ENCODE measurements at regions not wholly inside any gene's neighbourhood (a gene's known extent, or its start where the extent isn't known, plus 50 kb on each side); places are given as distances from the start of the nearest gene placed in this dataset.

DNA sequence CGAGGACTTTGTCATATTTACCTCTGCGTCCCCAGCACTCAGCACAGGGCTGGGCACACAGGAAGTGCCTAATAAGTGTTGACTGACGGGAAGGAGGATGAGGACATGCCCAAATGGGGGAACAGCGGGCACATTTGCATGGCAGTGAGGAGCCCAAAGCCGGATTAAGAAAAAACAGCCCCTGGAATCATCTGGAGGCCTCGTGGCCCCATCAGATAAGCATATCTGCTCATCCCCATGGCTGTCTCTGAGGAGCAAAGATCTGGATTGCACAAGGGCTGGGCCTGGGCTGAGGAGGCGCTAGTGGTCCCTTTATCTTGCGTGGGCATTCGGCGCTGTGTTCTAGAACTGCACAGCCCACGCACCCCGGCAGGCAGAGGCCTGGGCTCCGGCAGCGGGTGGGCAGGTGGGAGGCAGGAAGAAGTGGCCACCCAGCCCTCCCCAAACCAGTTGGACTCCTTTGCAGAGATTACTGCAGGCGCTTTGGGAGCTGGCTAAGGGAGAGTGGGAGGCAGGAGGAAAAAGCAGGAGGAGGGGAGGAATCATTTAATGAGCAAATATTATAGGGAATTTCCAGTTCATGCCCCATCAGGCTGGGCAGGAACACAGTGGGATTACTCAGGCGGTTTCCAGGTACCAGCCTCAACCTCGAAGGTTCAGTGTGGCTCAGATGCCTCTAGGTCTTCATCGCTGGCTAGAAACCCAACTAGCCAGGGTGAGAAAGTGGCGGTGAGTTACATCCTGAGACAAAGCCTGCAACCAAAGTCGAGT, 108.1 kb downstream of the CEBPB start (continued):
- TF ChIP-seq, protein P1, sequence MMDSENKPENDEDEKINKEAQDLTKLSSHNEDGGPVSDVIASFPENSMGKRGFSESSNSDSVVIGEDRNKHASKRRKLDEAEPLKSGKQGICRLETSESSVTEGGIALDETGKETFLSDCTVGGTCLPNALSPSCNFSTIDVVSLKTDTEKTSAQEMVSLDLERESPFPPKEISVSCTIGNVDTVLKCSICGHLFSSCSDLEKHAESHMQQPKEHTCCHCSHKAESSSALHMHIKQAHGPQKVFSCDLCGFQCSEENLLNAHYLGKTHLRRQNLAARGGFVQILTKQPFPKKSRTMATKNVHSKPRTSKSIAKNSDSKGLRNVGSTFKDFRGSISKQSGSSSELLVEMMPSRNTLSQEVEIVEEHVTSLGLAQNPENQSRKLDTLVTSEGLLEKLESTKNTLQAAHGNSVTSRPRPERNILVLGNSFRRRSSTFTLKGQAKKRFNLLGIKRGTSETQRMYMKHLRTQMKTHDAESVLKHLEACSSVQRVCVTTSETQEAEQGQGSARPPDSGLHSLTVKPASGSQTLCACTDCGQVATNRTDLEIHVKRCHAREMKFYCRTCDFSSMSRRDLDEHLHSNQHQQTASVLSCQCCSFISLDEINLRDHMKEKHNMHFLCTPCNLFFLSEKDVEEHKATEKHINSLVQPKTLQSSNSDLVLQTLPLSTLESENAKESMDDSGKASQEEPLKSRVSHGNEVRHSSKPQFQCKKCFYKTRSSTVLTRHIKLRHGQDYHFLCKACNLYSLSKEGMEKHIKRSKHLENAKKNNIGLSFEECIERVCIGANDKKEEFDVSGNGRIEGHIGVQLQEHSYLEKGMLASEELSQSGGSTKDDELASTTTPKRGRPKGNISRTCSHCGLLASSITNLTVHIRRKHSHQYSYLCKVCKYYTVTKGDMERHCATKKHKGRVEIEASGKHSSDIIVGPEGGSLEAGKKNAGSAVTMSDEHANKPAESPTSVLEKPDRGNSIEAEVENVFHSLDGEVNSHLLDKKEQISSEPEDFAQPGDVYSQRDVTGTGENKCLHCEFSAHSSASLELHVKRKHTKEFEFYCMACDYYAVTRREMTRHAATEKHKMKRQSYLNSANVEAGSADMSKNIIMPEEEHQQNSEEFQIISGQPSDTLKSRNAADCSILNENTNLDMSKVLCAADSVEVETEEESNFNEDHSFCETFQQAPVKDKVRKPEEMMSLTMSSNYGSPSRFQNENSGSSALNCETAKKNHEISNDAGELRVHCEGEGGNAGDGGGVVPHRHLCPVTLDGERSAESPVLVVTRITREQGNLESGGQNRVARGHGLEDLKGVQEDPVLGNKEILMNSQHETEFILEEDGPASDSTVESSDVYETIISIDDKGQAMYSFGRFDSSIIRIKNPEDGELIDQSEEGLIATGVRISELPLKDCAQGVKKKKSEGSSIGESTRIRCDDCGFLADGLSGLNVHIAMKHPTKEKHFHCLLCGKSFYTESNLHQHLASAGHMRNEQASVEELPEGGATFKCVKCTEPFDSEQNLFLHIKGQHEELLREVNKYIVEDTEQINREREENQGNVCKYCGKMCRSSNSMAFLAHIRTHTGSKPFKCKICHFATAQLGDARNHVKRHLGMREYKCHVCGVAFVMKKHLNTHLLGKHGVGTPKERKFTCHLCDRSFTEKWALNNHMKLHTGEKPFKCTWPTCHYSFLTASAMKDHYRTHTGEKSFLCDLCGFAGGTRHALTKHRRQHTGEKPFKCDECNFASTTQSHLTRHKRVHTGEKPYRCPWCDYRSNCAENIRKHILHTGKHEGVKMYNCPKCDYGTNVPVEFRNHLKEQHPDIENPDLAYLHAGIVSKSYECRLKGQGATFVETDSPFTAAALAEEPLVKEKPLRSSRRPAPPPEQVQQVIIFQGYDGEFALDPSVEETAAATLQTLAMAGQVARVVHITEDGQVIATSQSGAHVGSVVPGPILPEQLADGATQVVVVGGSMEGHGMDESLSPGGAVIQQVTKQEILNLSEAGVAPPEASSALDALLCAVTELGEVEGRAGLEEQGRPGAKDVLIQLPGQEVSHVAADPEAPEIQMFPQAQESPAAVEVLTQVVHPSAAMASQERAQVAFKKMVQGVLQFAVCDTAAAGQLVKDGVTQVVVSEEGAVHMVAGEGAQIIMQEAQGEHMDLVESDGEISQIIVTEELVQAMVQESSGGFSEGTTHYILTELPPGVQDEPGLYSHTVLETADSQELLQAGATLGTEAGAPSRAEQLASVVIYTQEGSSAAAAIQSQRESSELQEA (IDR thresholded peaks at IDR 0.05; ENCODE audit: low read depth) = no peak
- TF ChIP-seq NFRKB (IDR thresholded peaks at IDR 0.05; ENCODE audit: low read depth) (no peak), SMARCE1 (IDR thresholded peaks at IDR 0.05) (peak; percentile 86), TAL1 (IDR thresholded peaks at IDR 0.05) (peak; percentile 89), JUND (IDR thresholded peaks at IDR 0.05; ENCODE audit: borderline replicate concordance, low read depth, low read length) (peak; percentile 60; the same call in 1 of the 2 replicates), JUND (tag; IDR thresholded peaks at IDR 0.05; ENCODE audit: borderline replicate concordance, low read depth, low read length) (peak; percentile 23; the same call in 1 of the 3 replicates), HMG20A (CRISPR knock-in tag; conservative IDR thresholded peaks at IDR 0.05) (no peak), SIRT6 (IDR thresholded peaks at IDR 0.05; ENCODE audit: low read depth, low read length) (no peak), SAFB (IDR thresholded peaks at IDR 0.05; ENCODE audit: borderline replicate concordance, low read depth, low read length) (peak; percentile 71; the same call in 1 of the 2 replicates), IRF2 (CRISPR knock-in tag; IDR thresholded peaks at IDR 0.05) (no peak), ELF1 (tag; IDR thresholded peaks at IDR 0.05) (peak; percentile 50; the same call in 1 of the 2 replicates), CC2D1A (IDR thresholded peaks at IDR 0.05) (no peak), CREBBP (IDR thresholded peaks at IDR 0.05; ENCODE audit: low read depth, low read length) (no peak), FOXJ2 (tag; IDR thresholded peaks at IDR 0.05) (no peak), TARDBP (IDR thresholded peaks at IDR 0.05) (peak; percentile 63; the same call in 1 of the 2 replicates), TAF7 (tag; IDR thresholded peaks at IDR 0.05) (no peak), KDM5B (IDR thresholded peaks at IDR 0.05; ENCODE audit: insufficient replicate concordance, low read depth, low read length) (no peak), RNF2 (IDR thresholded peaks at IDR 0.05) (peak; percentile 27; the same call in 1 of the 2 replicates), CCAR2 (IDR thresholded peaks at IDR 0.05; ENCODE audit: low read depth, low read length) (no peak), POLR2AphosphoS5 (IDR thresholded peaks at IDR 0.05; ENCODE audit: control insufficient read depth, insufficient read depth, low read depth, low read length) (peak; percentile 85)
- TF ChIP-seq, protein P2, sequence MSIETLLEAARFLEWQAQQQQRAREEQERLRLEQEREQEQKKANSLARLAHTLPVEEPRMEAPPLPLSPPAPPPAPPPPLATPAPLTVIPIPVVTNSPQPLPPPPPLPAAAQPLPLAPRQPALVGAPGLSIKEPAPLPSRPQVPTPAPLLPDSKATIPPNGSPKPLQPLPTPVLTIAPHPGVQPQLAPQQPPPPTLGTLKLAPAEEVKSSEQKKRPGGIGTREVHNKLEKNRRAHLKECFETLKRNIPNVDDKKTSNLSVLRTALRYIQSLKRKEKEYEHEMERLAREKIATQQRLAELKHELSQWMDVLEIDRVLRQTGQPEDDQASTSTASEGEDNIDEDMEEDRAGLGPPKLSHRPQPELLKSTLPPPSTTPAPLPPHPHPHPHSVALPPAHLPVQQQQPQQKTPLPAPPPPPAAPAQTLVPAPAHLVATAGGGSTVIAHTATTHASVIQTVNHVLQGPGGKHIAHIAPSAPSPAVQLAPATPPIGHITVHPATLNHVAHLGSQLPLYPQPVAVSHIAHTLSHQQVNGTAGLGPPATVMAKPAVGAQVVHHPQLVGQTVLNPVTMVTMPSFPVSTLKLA (conservative IDR thresholded peaks at IDR 0.05) = peak in 1 of 2 experiments; percentile 62; a peak in 1 of 4 replicates

Data from K562 (cell line).